ENCODE measurements at regions not wholly inside any gene's neighbourhood (a gene's known extent, or its start where the extent isn't known, plus 50 kb on each side); places are given as distances from the start of the nearest gene placed in this dataset.

DNA sequence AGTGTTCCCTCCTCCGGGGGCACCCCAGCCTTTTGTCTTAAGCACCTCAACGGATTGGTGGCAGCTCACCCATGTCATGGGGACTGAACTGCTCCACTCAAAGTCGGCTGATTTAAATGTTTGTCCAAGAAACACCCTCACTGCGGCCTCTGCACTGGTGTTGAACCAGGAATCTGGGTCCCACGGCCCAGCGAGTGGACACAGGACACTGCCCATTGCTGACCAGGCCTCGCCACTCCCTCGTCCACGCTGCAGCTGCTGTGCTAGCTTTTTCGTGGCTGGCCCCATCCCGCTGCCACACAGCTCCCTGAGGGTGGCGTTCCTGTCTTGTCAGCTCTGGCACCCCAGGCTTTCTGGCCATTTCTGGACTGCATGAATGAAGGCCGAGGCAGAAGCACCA is 646.2 kb downstream of the BRD1 start:
- H3K4me2 ChIP-seq (ENCODE audit: low read length): no peak overlapping the region
- ChIA-PET RAD21 (ENCODE audit: low non-redundant PET in 1 of 2, low total read pairs in 2 of 2, uncharacterized antibody in 2 of 2, unreplicated experiment in 2 of 2) (no interaction called here), POLR2A (no interaction called here), CTCF (no interaction called here)
- H3K4me3 ChIP-seq (replicated peaks in 1 of 2; ENCODE audit: low read depth in 1 of 2, low read length in 2 of 2): no peak overlapping the region
- no peak overlapping the region for H3K9ac ChIP-seq (ENCODE audit: low read length)
- peaks cover 15% of the 10 kb centered on the region; the same call in 1 of the 2 replicates for H3K27me3 ChIP-seq (ENCODE audit: insufficient read depth, low read length)
- intact Hi-C loops (cut with micrococcal nuclease): no loop called here
- no peaks in the 10 kb centered on the region for H3K79me2 ChIP-seq (ENCODE audit: insufficient read depth, low read length)
- H3K9me2 ChIP-seq (ENCODE audit: insufficient read depth): no peaks in the 10 kb centered on the region
- no peak overlapping the region for H2AFZ ChIP-seq (ENCODE audit: low read depth, low read length, poor library complexity, severe bottlenecking)
- H3K27ac ChIP-seq (ENCODE audit: low read depth, low read length): no peak overlapping the region
- no peaks in the 10 kb centered on the region for H4K20me1 ChIP-seq (ENCODE audit: insufficient read depth)
- no peaks in the 10 kb centered on the region for H3K9me3 ChIP-seq (ENCODE audit: control insufficient read depth in 1 of 2, insufficient read depth in 1 of 2, low read depth in 1 of 2, low read length in 2 of 2)
- H3K4me1 ChIP-seq (ENCODE audit: control insufficient read depth in 1 of 2, insufficient read depth in 2 of 2, low read length in 2 of 2): no peaks in the 10 kb centered on the region
- BruUV-seq (replicated peaks): no TSS peak
- TF ChIP-seq, protein P1, sequence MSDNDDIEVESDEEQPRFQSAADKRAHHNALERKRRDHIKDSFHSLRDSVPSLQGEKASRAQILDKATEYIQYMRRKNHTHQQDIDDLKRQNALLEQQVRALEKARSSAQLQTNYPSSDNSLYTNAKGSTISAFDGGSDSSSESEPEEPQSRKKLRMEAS (IDR thresholded peaks at IDR 0.05): no peak
- TF ChIP-seq POLR2A (IDR thresholded peaks at IDR 0.05; ENCODE audit: borderline replicate concordance, extremely low read depth, insufficient read depth, insufficient read length) (no peak), CTCF (IDR thresholded peaks at IDR 0.05 in 2 of 3, conservative IDR thresholded peaks at IDR 0.05 in 1 of 3; ENCODE audit: borderline replicate concordance in 1 of 3, insufficient read depth in 1 of 3, low read depth in 2 of 3, low read length in 2 of 3) (no peak), RAD21 (IDR thresholded peaks at IDR 0.05; ENCODE audit: low read depth) (no peak), SIN3A (IDR thresholded peaks at IDR 0.05; ENCODE audit: low read depth) (no peak), TCF7L2 (IDR thresholded peaks at IDR 0.05; ENCODE audit: borderline replicate concordance, extremely low read depth, insufficient read depth, insufficient read length) (no peak), REST (IDR thresholded peaks at IDR 0.05; ENCODE audit: low read depth) (no peak)
- DNase-seq (ENCODE audit: low read depth, low spot score) (no peak), ATAC-seq (no peak)
- no peaks in the 10 kb centered on the region for H3K36me3 ChIP-seq (ENCODE audit: control insufficient read depth in 1 of 2, insufficient read depth in 2 of 2, low read length in 2 of 2)
